ENCODE measurements at regions not wholly inside any gene's neighbourhood (a gene's known extent, or its start where the extent isn't known, plus 50 kb on each side); places are given as distances from the start of the nearest gene placed in this dataset.
A peak's percentile ranks its signal among the peaks of the same experiment; 100 is the strongest.

DNA sequence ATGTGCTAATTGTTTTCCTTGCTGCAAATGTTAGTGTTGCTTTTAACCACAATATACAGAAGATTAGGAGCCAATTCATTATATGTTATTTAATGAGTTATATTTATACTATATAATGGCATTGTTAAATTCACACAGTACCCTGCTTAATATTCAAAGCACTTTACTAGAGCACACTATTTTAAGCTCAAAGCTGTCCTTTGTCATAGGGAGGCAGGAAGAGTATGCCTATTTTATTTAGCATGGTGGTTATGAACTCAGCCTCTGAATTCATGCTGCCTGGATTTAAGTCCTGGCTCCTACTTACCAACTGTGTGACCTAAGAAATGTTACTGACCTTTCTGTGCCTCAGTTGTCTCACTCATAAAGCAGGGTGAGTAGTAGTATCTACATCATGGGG is 80.5 kb downstream of the FASTKD2 start:
- no peak for DNase-seq

GRCh38 chr2:206846331-206846730 is 80.9 kb downstream of the FASTKD2 start:
- no peak for DNase-seq

GRCh38 chr2:206846981-206847834 is 81.8 kb downstream of the FASTKD2 start:
- DNase-seq: peak; percentile 31

DNA sequence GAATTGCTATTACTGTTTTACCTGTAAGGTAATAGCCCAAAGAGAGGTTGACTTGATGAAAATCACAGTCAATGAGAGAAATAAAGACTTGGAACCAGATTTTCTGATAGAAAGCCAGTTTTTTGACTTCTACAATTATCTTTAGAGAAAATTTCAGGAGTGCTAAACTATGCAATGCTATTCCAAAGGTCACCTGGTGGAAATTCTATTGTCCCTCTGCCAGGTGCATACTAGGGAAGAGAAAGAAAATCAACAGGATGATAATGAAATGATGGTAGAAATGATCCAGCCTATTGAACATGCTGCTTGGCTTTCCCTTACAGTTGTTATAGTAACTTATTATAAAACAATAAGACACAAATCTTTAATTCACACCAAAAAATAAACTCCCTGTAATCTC is 85.0 kb downstream of the FASTKD2 start:
- no peak for DNase-seq

DNA sequence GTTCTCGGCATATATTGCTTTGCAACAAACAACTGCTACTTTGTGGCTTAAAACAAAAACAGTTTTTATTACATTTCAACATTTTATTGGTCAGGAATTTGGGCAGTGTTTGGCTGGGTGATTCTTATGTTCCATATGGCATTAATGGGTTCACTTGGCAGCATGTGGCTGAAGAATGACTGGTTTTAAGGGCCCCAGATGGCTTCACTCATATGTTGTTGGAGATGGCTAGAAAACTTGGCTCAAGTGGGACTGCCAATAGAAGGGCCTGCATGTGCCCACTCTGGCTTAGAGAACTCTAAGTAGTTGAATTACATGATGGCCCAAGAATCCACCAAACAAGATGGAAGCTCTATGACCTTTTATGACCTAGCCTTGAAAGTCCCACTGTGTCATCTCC is 86.1 kb downstream of the FASTKD2 start:
- DNase-seq: no peak

DNA sequence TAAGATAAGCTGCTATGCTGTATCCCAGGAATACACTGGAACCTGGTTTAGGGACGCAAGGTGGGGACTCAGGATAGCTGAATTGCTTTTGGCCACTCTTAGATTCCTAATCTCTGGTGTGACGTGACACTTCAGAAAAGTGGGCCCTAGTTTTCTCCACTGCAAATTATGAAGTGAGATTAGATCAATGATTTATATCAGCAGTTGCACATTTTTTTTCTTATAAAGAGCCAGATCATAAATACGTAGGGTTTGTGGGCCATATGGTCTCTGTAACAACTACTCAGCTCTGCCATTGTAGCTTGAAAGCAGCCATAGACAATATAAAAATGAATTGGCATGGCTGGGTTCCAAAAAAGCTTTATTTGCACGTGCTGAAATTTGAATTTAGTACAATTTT is 85.4 kb upstream of the CPO start:
- DNase-seq: no peak

DNA sequence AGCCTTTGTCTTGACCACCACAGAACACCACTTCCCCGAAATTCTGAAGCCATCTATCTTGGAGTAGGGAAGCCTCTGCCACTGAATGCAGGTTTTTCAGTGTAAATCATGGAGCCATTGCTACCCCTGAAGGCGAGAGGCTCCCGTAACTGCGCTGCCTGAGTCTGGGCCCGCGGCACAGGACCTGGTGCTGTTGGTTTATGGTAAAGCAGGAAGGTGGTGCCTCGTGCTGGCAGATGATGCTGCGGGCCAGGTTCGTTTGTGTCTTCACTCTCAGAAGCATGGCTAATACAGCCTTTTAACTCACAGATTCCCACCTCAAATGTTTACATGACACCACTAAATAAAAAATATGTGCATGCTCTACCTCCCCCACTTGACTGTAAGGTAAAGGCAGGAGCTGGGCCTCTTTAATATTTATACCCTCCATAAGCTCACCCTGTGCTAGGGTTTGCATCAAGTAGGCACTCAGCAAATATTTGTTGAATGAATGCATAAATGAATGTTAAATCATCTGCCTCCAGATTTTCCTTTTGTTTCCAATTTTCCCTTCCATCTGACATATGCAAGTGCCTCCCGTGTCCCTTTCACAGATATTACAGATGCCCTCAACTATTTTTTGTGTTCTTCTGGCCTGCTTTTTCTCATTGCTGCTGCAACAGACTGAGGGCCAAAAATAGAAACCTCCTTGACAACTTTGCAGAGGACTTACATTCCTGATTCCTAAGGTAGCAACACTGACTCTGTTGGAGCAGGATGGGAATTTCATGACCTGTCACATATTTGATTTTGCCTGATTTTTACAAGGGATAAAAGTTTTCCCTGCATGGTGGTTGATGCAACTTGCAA is 83.5 kb upstream of the CPO start:
- no peak for DNase-seq

- DNase-seq: no peak
Observed at GRCh38 chr2:206856513-206856912, 82.8 kb upstream of the CPO start.

GRCh38 chr2:206858687-206859329 is 80.5 kb upstream of the CPO start:
- no peak for DNase-seq

GRCh38 chr2:206859330-206859739 is 80.0 kb upstream of the CPO start:
- DNase-seq: no peak

- DNase-seq: peak; percentile 55
Observed at GRCh38 chr2:206863196-206863595, 76.1 kb upstream of the CPO start.

- no peak for DNase-seq
Observed at GRCh38 chr2:206863716-206864115, 75.6 kb upstream of the CPO start.

GRCh38 chr2:206867006-206867405 is 72.3 kb upstream of the CPO start:
- no peak for DNase-seq

GRCh38 chr2:206869824-206870495 is 69.4 kb upstream of the CPO start:
- no peak for DNase-seq

- no peak for DNase-seq
Observed at GRCh38 chr2:206873423-206873822, 65.9 kb upstream of the CPO start.

DNA sequence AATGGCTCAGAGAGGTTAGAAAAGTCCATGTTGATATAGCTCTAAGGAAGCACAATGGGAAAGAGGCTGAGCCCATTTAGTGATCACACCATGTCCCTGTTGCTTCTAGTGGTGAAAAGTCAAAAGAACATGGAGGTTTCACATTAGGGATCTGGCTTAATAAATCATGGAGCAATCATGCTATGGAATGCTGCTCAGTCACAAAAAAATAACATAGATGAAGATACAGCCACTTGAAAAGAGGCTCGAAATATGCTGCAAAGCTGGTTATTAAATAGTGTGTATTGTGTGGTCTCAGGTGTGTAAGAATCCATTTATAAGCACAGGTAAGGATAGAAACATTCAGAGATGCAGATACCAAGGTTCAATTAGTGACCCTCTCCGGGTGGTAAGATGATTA is 63.6 kb upstream of the CPO start:
- DNase-seq: no peak

- no peak for DNase-seq
Observed at GRCh38 chr2:206876216-206876860, 63.0 kb upstream of the CPO start.

GRCh38 chr2:206881708-206882410 is 57.5 kb upstream of the CPO start:
- DNase-seq: peak; percentile 22

DNA sequence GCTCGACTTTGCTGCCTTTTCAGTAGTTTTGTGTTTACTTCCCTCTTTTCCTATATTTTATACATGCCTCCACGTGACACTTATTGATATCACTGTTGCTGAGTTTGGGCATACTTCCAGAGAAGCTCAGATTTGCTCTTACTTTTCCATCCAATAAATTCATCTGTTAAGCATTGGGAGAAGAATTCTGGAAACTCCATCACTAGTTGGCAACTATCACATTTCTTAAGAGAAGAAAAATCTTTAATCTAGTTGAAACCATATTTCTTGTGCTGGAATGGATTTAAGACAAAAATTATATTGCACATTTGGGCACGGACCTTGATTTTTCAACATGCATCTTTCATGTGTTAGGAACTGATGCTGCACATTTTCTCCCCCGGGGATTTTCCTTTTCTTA is 52.6 kb upstream of the CPO start:
- DNase-seq: no peak

DNA sequence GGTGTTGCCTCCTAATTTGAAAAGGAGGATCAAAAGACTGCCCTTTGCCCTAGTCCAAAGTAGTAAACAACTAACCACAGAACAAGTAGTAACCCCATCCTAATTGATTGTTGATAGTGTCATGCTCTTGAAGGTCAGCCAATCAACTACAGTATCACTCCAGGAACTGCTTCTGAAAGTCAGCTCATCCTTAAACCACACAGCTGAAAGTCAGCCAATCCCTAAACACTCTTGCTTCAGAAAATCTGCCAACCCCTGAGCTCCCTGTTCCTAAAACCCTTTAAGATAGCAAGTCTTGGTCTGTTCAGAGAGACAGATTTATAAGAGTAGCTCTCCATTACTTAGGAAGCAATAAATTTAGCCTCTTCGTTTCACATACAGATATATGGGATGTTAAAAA is 51.6 kb upstream of the CPO start:
- DNase-seq: no peak
